ENCODE measurements at regions not wholly inside any gene's neighbourhood (a gene's known extent, or its start where the extent isn't known, plus 50 kb on each side); places are given as distances from the start of the nearest gene placed in this dataset.
"Not testable (repeated sequence)": the region's sequence is repeated elsewhere in the genome, so short reads cannot be mapped to it uniquely, and the experiment has no call there.

DNA sequence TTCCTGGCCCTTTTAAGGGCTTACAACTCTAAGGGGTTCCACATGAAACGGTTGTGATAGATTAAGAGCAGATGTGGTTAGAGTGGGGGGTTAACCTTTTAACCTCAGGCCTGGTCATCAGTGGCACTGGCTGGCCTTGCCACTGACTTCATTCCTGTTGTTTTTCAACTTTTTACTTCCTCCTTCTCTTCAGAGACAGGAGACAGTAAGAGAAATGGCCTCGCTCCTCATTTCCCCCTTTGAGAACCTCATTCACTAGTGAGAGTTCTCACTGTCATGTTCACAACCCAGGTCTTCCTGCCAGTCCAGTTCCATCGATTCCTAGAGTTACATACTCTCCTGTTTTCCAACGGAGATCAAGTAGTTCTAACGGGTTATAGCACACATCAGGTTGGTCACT is 101.6 kb upstream of the SLC1A4 start:
- DNase-seq, result no peak

DNA sequence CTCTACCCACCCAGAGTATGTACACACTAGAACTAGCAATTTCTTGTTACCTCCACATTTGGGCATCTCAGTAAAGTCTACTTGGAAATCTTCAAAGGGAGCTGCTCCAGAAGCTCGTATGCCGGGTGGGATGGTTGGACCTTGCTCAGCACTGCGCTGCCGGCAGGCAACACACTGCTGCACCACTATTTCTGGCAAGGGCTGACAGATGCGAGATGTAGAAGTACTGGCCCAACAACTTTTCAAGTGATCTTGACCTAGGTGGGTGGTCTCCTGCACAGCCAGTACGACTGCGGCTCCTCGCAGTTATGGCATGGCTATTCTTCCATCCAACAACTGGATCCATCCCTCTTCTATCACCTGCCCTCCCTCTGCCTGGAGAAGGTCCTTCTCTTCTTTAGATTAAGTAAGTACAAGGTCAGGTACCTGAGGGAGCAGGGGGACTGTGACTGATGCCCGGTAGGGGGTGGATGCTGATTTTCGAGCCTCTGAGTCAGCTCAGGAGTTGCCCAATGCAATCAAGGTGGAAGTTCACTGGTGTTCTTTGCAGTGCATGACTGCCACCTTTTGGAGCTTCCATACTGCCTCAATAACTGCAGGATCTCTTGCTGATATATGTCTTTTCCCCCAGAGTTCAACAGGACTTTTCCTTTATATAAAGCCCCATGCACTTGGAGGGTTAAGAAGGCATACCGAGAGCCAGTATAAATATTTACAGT is 100.4 kb upstream of the SLC1A4 start:
- no peak for DNase-seq

- no peak for DNase-seq
These were observed 99.4 kb upstream of the SLC1A4 start for GRCh38 chr2:64889803-64890202.

GRCh38 chr2:64896572-64896971 is 92.6 kb upstream of the SLC1A4 start:
- DNase-seq, result not testable (repeated sequence)

GRCh38 chr2:64899081-64899865 is 89.9 kb upstream of the SLC1A4 start:
- no peak for DNase-seq

DNA sequence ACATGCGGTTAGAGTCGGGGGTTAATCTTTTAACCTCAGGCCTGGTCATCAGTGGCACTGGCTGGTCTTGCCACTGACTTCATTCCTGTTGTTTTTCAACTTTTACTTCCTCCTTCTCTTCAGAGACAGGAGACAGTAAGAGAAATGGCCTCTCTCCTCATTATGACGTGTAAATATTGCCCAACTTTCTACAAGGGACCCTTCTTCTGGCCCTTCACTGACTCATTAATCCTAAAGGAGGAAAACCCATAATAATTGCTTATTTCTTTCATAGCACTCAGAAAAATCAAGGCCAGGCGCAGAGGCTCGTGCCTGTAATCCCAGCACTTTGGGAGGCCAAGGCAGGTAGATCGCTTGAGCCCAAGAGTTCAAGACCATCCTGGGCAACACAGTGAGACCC is 89.3 kb upstream of the SLC1A4 start:
- not testable (repeated sequence) for DNase-seq

GRCh38 chr2:64904413-64905329 is 84.5 kb upstream of the SLC1A4 start:
- DNase-seq, result no peak

DNA sequence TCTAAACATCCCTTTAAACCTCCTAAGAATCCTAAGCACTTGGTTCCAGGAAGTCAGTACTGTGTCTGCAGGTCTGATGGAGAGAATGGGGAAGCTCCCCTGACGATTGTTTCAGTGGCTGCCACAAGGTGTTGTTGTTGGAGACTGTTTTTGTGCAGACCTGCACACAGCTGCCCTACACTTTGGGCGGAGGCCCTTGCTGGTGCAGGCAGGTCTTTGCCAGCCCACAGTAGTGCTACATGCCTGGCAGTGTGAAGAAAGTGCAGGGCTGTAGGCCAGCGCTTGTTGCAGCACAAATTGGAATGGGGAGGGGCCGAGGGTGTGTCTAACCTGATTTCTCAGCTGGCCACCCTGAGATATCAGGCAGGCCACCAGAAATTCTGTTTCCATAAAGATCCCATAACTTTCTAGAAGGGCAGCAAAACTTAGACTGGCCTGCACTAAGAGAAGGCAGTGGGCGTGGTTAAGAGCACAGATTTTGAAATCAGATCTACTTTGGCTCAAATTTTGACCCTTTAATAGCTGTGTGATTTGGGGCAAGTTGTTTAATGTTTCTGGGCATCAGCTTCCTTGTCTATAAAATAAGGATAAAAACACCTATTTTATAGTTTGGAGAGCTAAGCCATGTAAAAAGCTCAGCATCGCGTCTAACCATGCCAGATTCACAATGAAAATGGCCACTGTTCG is 83.7 kb upstream of the SLC1A4 start:
- DNase-seq, result no peak

DNA sequence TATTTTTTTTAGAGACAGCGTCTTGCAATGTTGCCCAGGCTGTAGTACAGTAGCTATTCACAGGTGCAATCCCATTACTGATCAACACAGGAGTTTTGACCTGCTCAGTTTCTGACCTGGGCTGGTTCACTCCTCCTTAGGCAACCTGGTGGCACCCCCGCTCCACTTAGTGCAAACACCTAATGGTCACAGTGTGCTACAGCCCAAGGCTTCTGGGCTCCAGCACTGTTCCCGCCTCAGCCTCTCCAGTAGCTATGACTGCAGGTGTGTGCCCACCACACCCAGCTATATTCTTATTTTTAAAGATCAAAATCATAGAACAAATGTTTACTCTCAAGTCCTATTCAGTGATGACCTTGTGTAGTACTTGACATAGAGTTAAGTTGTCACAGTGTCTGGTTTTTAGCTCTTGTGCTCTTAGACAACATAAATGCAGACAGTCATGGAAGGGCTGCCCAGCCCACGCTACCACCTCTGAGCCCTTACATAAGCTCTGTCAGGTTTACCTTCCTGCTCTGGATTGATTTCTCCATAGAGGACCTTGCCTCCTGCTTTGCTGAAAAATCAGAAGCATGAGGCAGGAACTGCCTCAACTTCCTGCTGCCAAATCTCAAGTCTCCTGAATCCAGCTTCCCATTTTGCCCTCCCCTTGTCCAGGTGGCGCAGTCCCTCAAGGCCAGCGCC is 82.2 kb upstream of the SLC1A4 start:
- no peak for DNase-seq

- no peak for DNase-seq
These were observed 80.8 kb upstream of the SLC1A4 start for GRCh38 chr2:64908406-64908805.

- DNase-seq, result no peak
These were observed 78.7 kb upstream of the SLC1A4 start for GRCh38 chr2:64910523-64910922.

DNA sequence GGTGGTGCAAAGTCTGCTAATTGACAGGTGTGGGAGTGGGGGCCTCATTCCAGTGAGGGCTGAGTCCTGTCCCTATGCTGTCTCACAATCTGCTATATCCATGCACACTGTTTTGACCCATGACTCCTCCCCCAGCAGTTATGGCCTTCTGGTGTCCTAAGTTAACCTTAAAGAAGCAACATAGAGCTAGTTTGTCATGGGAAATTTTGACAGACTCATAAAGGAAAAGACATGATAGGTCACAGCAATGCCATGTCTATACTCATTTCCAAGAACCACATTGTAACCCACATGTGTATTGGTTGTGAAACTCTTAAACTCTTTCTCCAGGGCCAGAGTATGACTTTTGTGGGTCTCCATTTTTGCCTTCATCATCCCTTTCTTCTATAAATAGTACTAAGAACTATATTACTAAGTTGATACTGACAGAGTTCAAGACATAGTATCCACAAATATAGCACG is 78.2 kb upstream of the SLC1A4 start:
- no peak for DNase-seq

- DNase-seq, result no peak
These were observed 75.8 kb upstream of the SLC1A4 start for GRCh38 chr2:64913357-64913869.

DNA sequence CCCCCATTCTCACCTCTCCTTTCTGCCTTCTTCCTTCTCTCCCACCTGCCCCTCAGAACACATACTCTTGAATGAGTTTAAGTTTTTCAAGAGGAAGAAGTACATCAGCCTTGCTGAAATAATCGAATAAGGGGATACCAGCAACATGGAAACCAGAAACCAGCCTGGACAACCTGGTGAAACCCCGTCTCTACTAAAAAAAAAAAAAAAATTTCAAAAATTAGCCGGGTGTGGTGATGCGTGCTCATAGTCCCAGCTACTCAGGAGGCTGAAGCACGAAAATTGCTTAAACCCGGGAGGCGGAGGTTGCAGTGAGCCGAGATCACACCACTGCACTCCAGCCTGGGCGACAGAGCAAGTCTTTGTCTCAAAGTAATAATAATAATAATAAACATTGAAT is 75.0 kb upstream of the SLC1A4 start:
- no peak for DNase-seq

GRCh38 chr2:64914735-64915509 is 74.3 kb upstream of the SLC1A4 start:
- DNase-seq, result no peak

DNA sequence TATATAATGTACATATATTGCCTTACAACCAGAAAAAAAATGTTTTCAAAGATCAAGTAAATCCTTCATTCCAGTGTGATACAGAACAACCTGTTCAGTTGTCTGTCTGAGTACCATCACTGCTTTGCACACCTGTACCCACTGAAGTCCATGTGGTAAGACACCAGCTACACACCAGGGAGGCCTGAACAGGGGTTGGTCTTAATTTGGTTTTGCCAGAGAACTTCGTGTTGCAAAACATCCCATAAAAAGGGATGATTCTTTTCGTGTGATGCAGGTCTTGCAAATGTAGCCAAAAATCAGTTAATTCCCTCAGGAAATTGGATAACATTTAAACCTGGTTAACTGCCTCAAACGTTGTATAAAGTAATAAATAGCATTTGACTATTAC is 73.7 kb upstream of the SLC1A4 start:
- no peak for DNase-seq

DNA sequence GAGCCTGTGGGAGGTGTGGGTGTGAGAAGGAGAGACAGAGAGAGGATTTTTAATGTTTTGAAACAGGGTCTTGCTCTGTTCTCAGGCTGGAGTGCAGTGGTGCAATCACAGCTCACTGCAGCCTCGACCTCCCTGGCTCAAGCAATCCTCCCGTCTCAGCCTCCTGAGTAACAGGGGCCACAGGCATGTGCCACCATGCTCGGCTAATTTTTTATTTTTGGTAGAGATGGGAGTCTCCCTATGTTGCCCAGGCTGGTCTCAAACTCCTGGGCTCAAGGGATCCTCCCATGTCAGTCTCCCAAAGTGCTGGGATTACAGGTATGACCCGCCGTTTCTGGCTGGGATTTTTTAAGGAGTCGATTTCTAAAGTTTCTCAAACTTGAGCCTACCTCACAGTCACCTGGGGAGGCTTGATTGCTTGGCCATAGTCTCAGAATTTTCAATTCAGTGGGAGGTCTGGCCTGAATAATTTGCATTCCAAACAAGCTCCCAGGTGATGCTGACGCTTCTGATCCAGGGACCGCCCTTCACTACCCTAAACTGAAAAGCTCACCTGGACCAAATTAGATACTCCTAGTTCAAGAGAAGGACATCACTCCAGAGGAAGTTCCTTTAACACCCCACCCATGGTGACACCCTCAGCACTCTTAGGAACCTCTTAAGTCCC is 70.8 kb upstream of the SLC1A4 start:
- DNase-seq, result no peak

DNA sequence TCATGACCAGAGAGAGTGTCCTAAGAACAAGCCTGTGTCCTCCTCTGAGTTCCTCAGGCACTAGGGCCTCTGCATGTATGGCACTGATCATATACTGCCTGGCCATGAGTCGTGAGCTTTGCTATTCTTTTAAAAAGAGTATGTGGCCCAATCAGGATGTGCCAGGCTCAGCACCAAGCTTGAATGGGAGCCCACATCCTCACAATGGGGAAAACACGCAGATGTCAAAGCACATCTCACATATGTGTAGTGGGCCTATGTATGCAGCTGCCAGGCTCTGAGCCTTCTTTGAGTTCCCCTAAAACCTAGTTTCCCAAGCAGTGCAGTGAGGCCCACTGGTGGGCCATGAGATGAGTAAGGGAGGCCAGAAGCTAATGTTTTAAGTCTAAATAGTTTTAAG is 69.9 kb upstream of the SLC1A4 start:
- no peak for DNase-seq

- DNase-seq, result no peak
These were observed 66.5 kb upstream of the SLC1A4 start for GRCh38 chr2:64922482-64923384.

DNA sequence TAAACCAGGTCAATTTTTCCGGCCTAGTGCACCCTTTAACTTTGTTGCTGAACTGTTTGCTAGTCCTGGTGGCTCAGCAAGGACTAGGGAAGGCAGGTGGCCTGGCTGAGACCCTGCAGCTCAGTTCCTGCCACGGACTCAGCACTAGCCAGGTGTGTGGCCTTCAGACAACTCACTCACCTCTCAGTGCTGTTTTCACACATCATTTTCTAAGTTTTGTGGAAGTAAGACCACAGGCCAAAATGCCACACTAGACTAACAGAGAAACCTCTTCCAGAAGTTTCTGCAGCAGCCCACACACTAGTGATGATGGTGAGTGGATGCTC is 65.9 kb upstream of the SLC1A4 start:
- DNase-seq, result no peak

Data from NCI-H2107 (cell line).